ENCODE measurements at regions not wholly inside any gene's neighbourhood (a gene's known extent, or its start where the extent isn't known, plus 50 kb on each side); places are given as distances from the start of the nearest gene placed in this dataset.

GRCh38 chr4:96154676-96155075 lies 314.8 kb downstream of the PDHA2 start:
- TF ChIP-seq CTCF (IDR thresholded peaks at IDR 0.05; ENCODE audit: borderline replicate concordance, insufficient read depth, low read depth, low read length), result no peak
- H3K4me3 ChIP-seq (ENCODE audit: low read depth, low read length), result no peak overlapping the region

- no peak for TF ChIP-seq CTCF (IDR thresholded peaks at IDR 0.05; ENCODE audit: borderline replicate concordance, insufficient read depth, low read depth, low read length)
- no peak overlapping the region for H3K4me3 ChIP-seq (ENCODE audit: low read depth, low read length)
Observed at GRCh38 chr4:96162636-96163035, 322.7 kb downstream of the PDHA2 start.

- H3K4me3 ChIP-seq (ENCODE audit: low read depth, low read length), result no peak overlapping the region
- no peak for TF ChIP-seq CTCF (IDR thresholded peaks at IDR 0.05; ENCODE audit: borderline replicate concordance, insufficient read depth, low read depth, low read length)
Observed at GRCh38 chr4:96164814-96165351, 325.0 kb downstream of the PDHA2 start.

- H3K4me3 ChIP-seq (ENCODE audit: low read depth, low read length), result no peak overlapping the region
- TF ChIP-seq CTCF (IDR thresholded peaks at IDR 0.05; ENCODE audit: borderline replicate concordance, insufficient read depth, low read depth, low read length), result no peak
Observed at GRCh38 chr4:96166806-96167205, 326.9 kb downstream of the PDHA2 start.

GRCh38 chr4:96170198-96170597 lies 330.3 kb downstream of the PDHA2 start:
- H3K4me3 ChIP-seq (ENCODE audit: low read depth, low read length), result no peak overlapping the region
- peak; percentile 34; the same call in 1 of the 2 replicates for TF ChIP-seq CTCF (IDR thresholded peaks at IDR 0.05; ENCODE audit: borderline replicate concordance, insufficient read depth, low read depth, low read length)

GRCh38 chr4:96173756-96174155 lies 333.9 kb downstream of the PDHA2 start:
- no peak overlapping the region for H3K4me3 ChIP-seq (ENCODE audit: low read depth, low read length)
- TF ChIP-seq CTCF (IDR thresholded peaks at IDR 0.05; ENCODE audit: borderline replicate concordance, insufficient read depth, low read depth, low read length), result no peak

- H3K4me3 ChIP-seq (ENCODE audit: low read depth, low read length), result no peak overlapping the region
- TF ChIP-seq CTCF (IDR thresholded peaks at IDR 0.05; ENCODE audit: borderline replicate concordance, insufficient read depth, low read depth, low read length), result no peak
Observed at GRCh38 chr4:96175871-96176270, 336.0 kb downstream of the PDHA2 start.
